T-helper 17 cell (primary cell): ENCODE measurements at regions not wholly inside any gene's neighbourhood (a gene's known extent, or its start where the extent isn't known, plus 50 kb on each side); places are given as distances from the start of the nearest gene placed in this dataset.

Source experiments
- ATAC-seq: fragments of 150-1000 bp; cut with Tn5 transposase; 2 replicates; pipeline ENCODE4 v1.10.0; 2021; ENCODE audit warnings: mild to moderate bottlenecking, moderate library complexity
- DNase-seq, 3 donors: peaks; one replicate each; pipeline versions ENCODE4 v3.0.0 to v3.0.0-alpha.2; 2020 to 2021
- H3K9me3 ChIP-seq: one replicate; pipeline ENCODE4 v1.7.0; 2013; ENCODE audit warnings: low read length, mild to moderate bottlenecking; ENCODE audit not compliant: control insufficient read depth, poor library complexity, severe bottlenecking
- H3K27ac Mint-ChIP-seq: one replicate; pipeline ENCODE4 v1.8.0; 2022; ENCODE audit warnings: mild to moderate bottlenecking, moderate library complexity, mixed read lengths
- H3K27me3 Mint-ChIP-seq: one replicate; pipeline ENCODE4 v1.8.0; 2022; ENCODE audit warnings: mixed read lengths
- H3K36me3 Mint-ChIP-seq: one replicate; pipeline ENCODE4 v1.8.0; 2022; ENCODE audit warnings: low read depth, mixed read lengths
- H3K4me1 Mint-ChIP-seq: one replicate; pipeline ENCODE4 v1.8.0; 2022; ENCODE audit warnings: mild to moderate bottlenecking, mixed read lengths
- H3K4me3 Mint-ChIP-seq: one replicate; pipeline ENCODE4 v1.8.0; 2022; ENCODE audit warnings: mild to moderate bottlenecking, moderate library complexity, mixed read lengths

- H3K4me3 Mint-ChIP-seq, result no peak overlapping the region
- DNase-seq (no peak), ATAC-seq (no peak)
- no peak overlapping the region for H3K27ac Mint-ChIP-seq
- H3K27me3 Mint-ChIP-seq, result peaks cover 53% of the 10 kb centered on the region
- peaks cover 5% of the 10 kb centered on the region for H3K4me1 Mint-ChIP-seq
- peaks cover 10% of the 10 kb centered on the region for H3K36me3 Mint-ChIP-seq
- no peaks in the 10 kb centered on the region for H3K9me3 ChIP-seq
Measured at GRCh38 chr9:35540315-35540714, 50.4 kb downstream of the RUSC2 start.

DNA sequence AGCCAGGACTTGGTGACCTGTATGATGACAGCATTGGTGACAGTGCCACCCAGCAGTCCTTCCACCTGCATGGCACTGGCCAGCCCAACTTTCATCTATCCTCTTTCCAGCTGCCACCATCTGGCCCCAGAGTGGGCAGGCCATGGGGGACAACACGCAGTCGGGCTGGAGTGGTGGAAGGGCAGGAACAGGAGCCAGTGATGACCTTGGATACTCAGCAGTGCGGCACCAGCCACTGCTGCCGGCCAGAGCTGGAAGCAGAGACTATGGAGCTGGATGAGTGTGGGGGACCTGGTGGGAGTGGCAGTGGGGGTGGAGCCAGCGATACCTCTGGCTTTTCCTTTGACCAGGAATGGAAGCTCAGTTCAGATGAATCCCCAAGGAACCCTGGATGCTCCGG lies 56.9 kb downstream of the RUSC2 start:
- ATAC-seq (no peak), DNase-seq (no peak)
- no peak overlapping the region for H3K27ac Mint-ChIP-seq
- peaks cover 3% of the 10 kb centered on the region for H3K36me3 Mint-ChIP-seq
- H3K27me3 Mint-ChIP-seq, result peaks cover 53% of the 10 kb centered on the region
- H3K4me1 Mint-ChIP-seq, result peaks cover 2% of the 10 kb centered on the region
- no peaks in the 10 kb centered on the region for H3K9me3 ChIP-seq
- no peak overlapping the region for H3K4me3 Mint-ChIP-seq

GRCh38 chr9:35547889-35548418 lies 57.1 kb upstream of the TESK1 start:
- Mint-ChIP-seq H3K27me3 (peaks cover 53% of the 10 kb centered on the region), H3K4me3 (no peak overlapping the region), H3K36me3 (peaks cover 3% of the 10 kb centered on the region), H3K27ac (no peak overlapping the region), H3K4me1 (peaks cover 2% of the 10 kb centered on the region)
- DNase-seq, result no peak
- ATAC-seq, result no peak
- no peaks in the 10 kb centered on the region for H3K9me3 ChIP-seq

- ATAC-seq, result no peak
- no peak for DNase-seq
- H3K4me3 Mint-ChIP-seq, result no peak overlapping the region
Measured at GRCh38 chr9:35548571-35548970, 56.5 kb upstream of the TESK1 start.

GRCh38 chr9:35549441-35549840 lies 55.6 kb upstream of the TESK1 start:
- Mint-ChIP-seq H3K27ac (no peak overlapping the region), H3K4me1 (peaks cover 2% of the 10 kb centered on the region), H3K4me3 (no peak overlapping the region), H3K36me3 (peaks cover 3% of the 10 kb centered on the region), H3K27me3 (peaks cover 50% of the 10 kb centered on the region)
- DNase-seq (no peak), ATAC-seq (no peak)
- no peaks in the 10 kb centered on the region for H3K9me3 ChIP-seq

More at GRCh38 chr9:35548571-35548970, 56.5 kb upstream of the TESK1 start:
- Mint-ChIP-seq H3K27ac (no peak overlapping the region), H3K27me3 (peaks cover 53% of the 10 kb centered on the region), H3K36me3 (peaks cover 3% of the 10 kb centered on the region), H3K4me1 (peaks cover 2% of the 10 kb centered on the region)
- H3K9me3 ChIP-seq, result no peaks in the 10 kb centered on the region

DNA sequence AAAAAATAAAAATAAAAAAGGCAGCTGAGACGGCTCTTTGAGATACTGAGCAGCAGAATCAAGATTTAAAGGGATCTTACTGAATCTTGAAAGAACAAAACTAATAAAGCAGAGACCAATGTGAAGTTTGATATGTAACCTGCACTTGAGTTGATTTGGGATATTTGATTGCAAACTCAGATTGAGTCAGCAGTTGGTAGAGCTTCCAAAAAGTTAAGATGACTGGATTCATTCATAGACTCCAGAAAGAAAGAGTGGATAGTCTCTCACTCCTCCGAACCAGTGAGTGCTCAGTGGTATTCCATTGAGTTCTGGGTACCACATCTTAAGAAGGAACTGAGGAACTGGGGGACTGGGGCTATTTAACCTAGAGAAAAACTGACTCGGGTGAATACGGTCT lies 52.7 kb upstream of the TESK1 start:
- Mint-ChIP-seq H3K27ac (no peak overlapping the region), H3K36me3 (no peaks in the 10 kb centered on the region), H3K27me3 (peaks cover 26% of the 10 kb centered on the region), H3K4me3 (no peak overlapping the region), H3K4me1 (no peaks in the 10 kb centered on the region)
- no peaks in the 10 kb centered on the region for H3K9me3 ChIP-seq
- DNase-seq (no peak), ATAC-seq (no peak)

GRCh38 chr9:35552837-35553236 lies 52.2 kb upstream of the TESK1 start:
- no peaks in the 10 kb centered on the region for H3K4me1 Mint-ChIP-seq
- H3K9me3 ChIP-seq, result no peaks in the 10 kb centered on the region
- H3K4me3 Mint-ChIP-seq, result no peak overlapping the region
- ATAC-seq, result no peak
- DNase-seq, result no peak
- H3K27me3 Mint-ChIP-seq, result peaks cover 21% of the 10 kb centered on the region
- H3K36me3 Mint-ChIP-seq, result no peaks in the 10 kb centered on the region
- no peak overlapping the region for H3K27ac Mint-ChIP-seq

DNA sequence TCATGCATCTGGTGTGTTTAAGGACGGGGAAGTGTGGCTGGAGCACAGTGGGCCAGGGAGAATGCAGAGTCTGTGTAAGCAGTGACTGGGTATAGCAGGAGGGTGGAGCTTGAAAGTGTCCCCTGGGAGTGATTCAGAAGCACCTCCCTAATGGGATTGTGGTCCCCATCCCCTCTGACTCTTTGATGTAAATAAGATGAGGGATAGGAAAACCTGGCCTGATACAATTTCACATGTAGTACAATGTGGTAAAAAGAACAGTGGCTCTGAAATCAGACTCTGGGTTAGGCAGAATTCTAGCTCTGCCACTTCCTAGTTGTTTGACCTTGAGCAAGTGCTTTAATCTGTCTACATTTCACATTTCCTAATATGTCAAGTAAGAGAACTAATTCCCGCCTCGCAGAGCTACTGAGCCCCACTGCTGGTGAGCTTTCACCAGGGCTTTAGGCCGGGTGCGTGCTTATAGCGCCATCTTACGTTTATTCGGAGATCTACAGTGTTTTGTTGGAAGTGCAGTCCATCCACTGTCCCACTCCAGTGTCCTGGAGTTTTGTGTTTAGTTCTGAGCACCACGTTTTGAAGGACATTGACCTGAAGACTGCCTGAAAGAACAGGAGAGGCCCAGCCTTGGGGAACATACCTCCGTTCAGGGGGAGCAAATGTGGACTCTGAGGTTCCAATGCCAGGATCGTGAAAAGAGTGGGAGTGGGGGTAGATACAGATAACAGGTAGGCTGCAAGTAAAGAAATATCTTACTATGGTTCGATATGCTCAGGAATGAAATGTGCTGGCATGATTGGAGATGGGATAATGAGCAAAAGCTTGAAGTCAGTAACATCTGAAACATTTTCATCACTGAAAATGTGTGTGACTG lies 51.2 kb upstream of the TESK1 start:
- H3K36me3 Mint-ChIP-seq, result no peaks in the 10 kb centered on the region
- H3K9me3 ChIP-seq, result no peaks in the 10 kb centered on the region
- H3K27me3 Mint-ChIP-seq, result peaks cover 15% of the 10 kb centered on the region
- no peak overlapping the region for H3K27ac Mint-ChIP-seq
- H3K4me3 Mint-ChIP-seq, result no peak overlapping the region
- peak; percentile 63 for ATAC-seq
- no peaks in the 10 kb centered on the region for H3K4me1 Mint-ChIP-seq
- no peak for DNase-seq

GRCh38 chr9:35555246-35555701 lies 49.8 kb upstream of the TESK1 start:
- peaks cover 8% of the 10 kb centered on the region for H3K27me3 Mint-ChIP-seq
- peak overlapping the region; percentile 34 for H3K27ac Mint-ChIP-seq
- H3K4me3 Mint-ChIP-seq, result no peak overlapping the region
- no peaks in the 10 kb centered on the region for H3K4me1 Mint-ChIP-seq
- H3K9me3 ChIP-seq, result no peaks in the 10 kb centered on the region
- DNase-seq (no peak), ATAC-seq (no peak)
- H3K36me3 Mint-ChIP-seq, result no peaks in the 10 kb centered on the region
